IMR-90 (cell line): ENCODE measurements at regions not wholly inside any gene's neighbourhood (a gene's known extent, or its start where the extent isn't known, plus 50 kb on each side); places are given as distances from the start of the nearest gene placed in this dataset.
"Not testable (repeated sequence)": the region's sequence is repeated elsewhere in the genome, so short reads cannot be mapped to it uniquely, and the experiment has no call there.

Source experiments
- ATAC-seq: fragments of 200-7000 bp; cut with Tn5 transposase; 2 replicates; pipeline ENCODE4 v1.9.1; 2020; ENCODE audit warnings: low read depth, mild to moderate bottlenecking, moderate library complexity
- BruUV-seq: library from RNA; stranded (reverse); fragments of 400-500 nt; replicated peaks from 2 replicates; lab custom pipeline; 2021; lab: Mats Ljungman, UMichigan
- CTCF ChIA-PET: fragments of 300-600 bp; formaldehyde crosslinking; extraction: SDS; loops from one replicate; lab custom pipeline; 2021; ENCODE audit warnings: antibody characterized with exemption; lab: Yijun Ruan, JAX
- POLR2A ChIA-PET: fragments of 300-600 bp; sonication (Branson Sonifier 250); formaldehyde crosslinking; loops from one replicate; lab custom pipeline; 2022; ENCODE audit warnings: antibody characterized with exemption; ENCODE audit not compliant: unreplicated experiment; lab: Charles Lee
- DNase-seq: peaks from one replicate; pipeline ENCODE4 v3.0.0; 2013
- H2AFZ ChIP-seq: replicated peaks from 2 replicates; pipeline ENCODE3; 2013; ENCODE audit warnings: low read length, mild to moderate bottlenecking; ENCODE audit not compliant: poor library complexity
- H2AK5ac ChIP-seq: 2 replicates; pipeline ENCODE4 v1.6.1; 2013; ENCODE audit warnings: low read depth, low read length, inconsistent platforms
- H2AK9ac ChIP-seq: replicated peaks from 2 replicates; pipeline ENCODE3; 2013; ENCODE audit warnings: mild to moderate bottlenecking, low read depth, low read length, moderate library complexity; ENCODE audit not compliant: poor library complexity
- H2BK120ac ChIP-seq: 2 replicates; pipeline ENCODE4 v1.6.1; 2013; ENCODE audit warnings: low read depth, low read length, inconsistent platforms
- H2BK15ac ChIP-seq: 3 replicates; pipeline ENCODE4 v1.6.1; 2013; ENCODE audit warnings: low read depth, low read length, inconsistent platforms
- H2BK20ac ChIP-seq: 2 replicates; pipeline ENCODE4 v1.6.1; 2013; ENCODE audit warnings: low read depth, mild to moderate bottlenecking, inconsistent platforms, low read length, moderate library complexity
- H2BK5ac ChIP-seq: 2 replicates; pipeline ENCODE4 v1.6.1; 2013; ENCODE audit warnings: mild to moderate bottlenecking, low read depth, low read length, inconsistent platforms; ENCODE audit not compliant: poor library complexity, severe bottlenecking
- H3K14ac ChIP-seq: replicated peaks from 2 replicates; pipeline ENCODE4 v1.6.1; 2013; ENCODE audit warnings: low read depth, low read length, inconsistent platforms
- H3K18ac ChIP-seq: 2 replicates; pipeline ENCODE4 v1.6.1; 2013; ENCODE audit warnings: low read depth, low read length, control low read depth
- H3K23ac ChIP-seq: 2 replicates; pipeline ENCODE4 v1.6.1; 2013; ENCODE audit warnings: low read depth, low read length, inconsistent platforms
- H3K27ac ChIP-seq: 2 replicates; pipeline ENCODE4 v1.5.1; 2013; ENCODE audit warnings: mild to moderate bottlenecking, control low read depth, low read length; ENCODE audit not compliant: insufficient read depth
- H3K27me3 ChIP-seq: 2 replicates; pipeline ENCODE4 v1.6.1; 2013; ENCODE audit warnings: low read length; ENCODE audit not compliant: control insufficient read depth, insufficient read depth
- H3K36me3 ChIP-seq: 2 replicates; pipeline ENCODE4 v1.6.1; 2013; ENCODE audit warnings: low read length, mixed read lengths; ENCODE audit not compliant: control insufficient read depth, insufficient read depth
- H3K4ac ChIP-seq: 2 replicates; pipeline ENCODE4 v1.6.1; 2013; ENCODE audit warnings: low read depth, low read length, inconsistent platforms
- H3K4me1 ChIP-seq: 2 replicates; pipeline ENCODE4 v1.6.1; 2013; ENCODE audit warnings: low read length, mixed read lengths; ENCODE audit not compliant: control insufficient read depth, insufficient read depth
- H3K4me2 ChIP-seq: 2 replicates; pipeline ENCODE4 v1.6.1; 2013; ENCODE audit warnings: low read depth, mild to moderate bottlenecking, control low read depth, low read length, moderate library complexity
- H3K4me3 ChIP-seq: 2 replicates; pipeline ENCODE4 v1.5.1; 2013; ENCODE audit warnings: low read depth, mild to moderate bottlenecking, control low read depth, low read length, moderate library complexity; ENCODE audit not compliant: insufficient read depth
- H3K56ac ChIP-seq: 2 replicates; pipeline ENCODE4 v1.6.1; 2013; ENCODE audit warnings: low read length, inconsistent platforms; ENCODE audit not compliant: insufficient read depth; ENCODE audit errors: extremely low read depth
- H3K79me1 ChIP-seq, 2 experiments: 2 replicates each; pipeline ENCODE4 v1.6.1; 2013; ENCODE audit warnings: low read length in 2 of 2, inconsistent platforms in 1 of 2, low read depth in 1 of 2
- H3K9ac ChIP-seq: 2 replicates; pipeline ENCODE4 v1.6.1; 2013; ENCODE audit warnings: low read depth, low read length, control low read depth
- H3K9me1 ChIP-seq: 2 replicates; pipeline ENCODE4 v1.6.1; 2013; ENCODE audit warnings: low read length, inconsistent platforms; ENCODE audit not compliant: insufficient read depth
- H3K9me3 ChIP-seq: 2 replicates; pipeline ENCODE4 v1.6.1; 2013; ENCODE audit warnings: low read length; ENCODE audit not compliant: control insufficient read depth, insufficient read depth
- H4K20me1 ChIP-seq: 2 replicates; pipeline ENCODE4 v1.6.1; 2013; ENCODE audit warnings: low read length, inconsistent platforms; ENCODE audit not compliant: insufficient read depth
- H4K5ac ChIP-seq: 2 replicates; pipeline ENCODE4 v1.6.1; 2013; ENCODE audit warnings: mild to moderate bottlenecking, low read depth, low read length, control low read depth
- H4K8ac ChIP-seq, 2 experiments: 2 replicates each; pipeline ENCODE4 v1.6.1; 2013; ENCODE audit warnings: low read depth in 2 of 2, low read length in 2 of 2, control low read depth in 1 of 2, inconsistent platforms in 1 of 2
- H4K91ac ChIP-seq: 2 replicates; pipeline ENCODE4 v1.6.1; 2013; ENCODE audit warnings: low read depth, low read length, inconsistent platforms; ENCODE audit not compliant: insufficient read depth
- MAFK ChIP-seq: IDR thresholded peaks from 2 replicates; pipeline ENCODE4 v1.6.1; 2012; ENCODE audit warnings: low read depth, low read length, improper control_type of control experiment
- WGBS, 2 experiments: methylation state at CpG; one replicate each; pipeline versions ENCODE4 v1.1.5 to v1.1.7; 2013; ENCODE audit warnings: missing lambda C conversion rate in 2 of 2; ENCODE audit not compliant: insufficient read length in 1 of 2; ENCODE audit errors: extremely low coverage in 2 of 2; 5-methylcytosine and 5-hydroxymethylcytosine counted together
- dilution Hi-C: fragments of 300-500 bp; cut with HindIII; formaldehyde crosslinking; loops from one replicate; pipeline ENCODE4 v1.14.3; 2018; ENCODE audit warnings: low sequenced_read_pairs; ENCODE audit not compliant: unreplicated experiment
- in situ Hi-C: fragments of 300-500 bp; cut with MboI; formaldehyde crosslinking; loops from 3 replicates; pipeline ENCODE4 v1.14.3; 2019; ENCODE audit warnings: low sequenced_read_pairs, inconsistent platforms, mixed read lengths
- intact Hi-C: fragments of 100-400 bp; cut with micrococcal nuclease; formaldehyde crosslinking; loops from 2 replicates; pipeline ENCODE4 v1.10.0; 2022

DNA sequence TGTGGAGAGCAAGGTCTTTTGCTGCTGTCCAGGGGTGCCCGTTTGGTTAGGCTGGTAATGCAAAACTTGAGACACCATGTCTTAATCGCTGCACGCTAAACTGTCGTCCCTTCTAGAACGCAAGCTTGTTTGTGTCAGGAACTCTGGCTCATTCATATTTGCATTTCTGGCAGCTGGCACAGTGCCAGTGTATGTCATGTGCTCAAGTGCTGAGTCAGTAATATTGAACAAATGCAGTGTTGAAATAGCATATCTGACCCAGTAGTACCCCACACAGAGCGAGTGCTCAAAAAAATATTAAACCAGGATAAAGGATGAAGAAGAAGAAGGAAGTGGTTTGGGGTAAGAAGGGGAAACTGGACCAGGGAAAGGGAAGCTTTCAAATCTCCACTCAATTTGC is 173.4 kb downstream of the ZNF37A start:
- H3K36me3 ChIP-seq, H2AK9ac ChIP-seq, POLR2A ChIA-PET, H2BK20ac ChIP-seq, H4K20me1 ChIP-seq, H3K4me1 ChIP-seq, H3K56ac ChIP-seq, intact Hi-C loops, H4K5ac ChIP-seq, H2BK120ac ChIP-seq, H3K18ac ChIP-seq, H2BK15ac ChIP-seq, in situ Hi-C loops, H3K4me2 ChIP-seq, H3K79me1 ChIP-seq, H3K14ac ChIP-seq, H2AK5ac ChIP-seq, H4K8ac ChIP-seq, H3K4me3 ChIP-seq, DNase-seq, H3K4ac ChIP-seq, H2AFZ ChIP-seq, CTCF ChIA-PET, H3K27ac ChIP-seq, H3K9me1 ChIP-seq, H3K9ac ChIP-seq, H3K9me3 ChIP-seq, H3K27me3 ChIP-seq, ATAC-seq, H4K91ac ChIP-seq, BruUV-seq, H3K23ac ChIP-seq, H2BK5ac ChIP-seq, dilution Hi-C loops: not testable (repeated sequence)
- peak; percentile 71 for TF ChIP-seq MAFK
- 40% methylated on average over 3 of the region's 6 CpGs; no CpG with 5 or more reads in 1 of the 2 experiments for WGBS, 2 experiments
